Astrocyte (in vitro differentiated cells and primary cell): ENCODE measurements at regions not wholly inside any gene's neighbourhood (a gene's known extent, or its start where the extent isn't known, plus 50 kb on each side); places are given as distances from the start of the nearest gene placed in this dataset.

Experiments used
- EZH2 ChIP-seq: IDR thresholded peaks from 2 replicates; pipeline ENCODE4 v1.6.1; 2012; ENCODE audit warnings: mild to moderate bottlenecking, low read length, inconsistent platforms; ENCODE audit not compliant: insufficient read depth
- TF ChIP-seq, protein P1 (sequence below): IDR thresholded peaks from 2 replicates; pipeline ENCODE4 v1.5.1; 2011; ENCODE audit warnings: low read depth, mild to moderate bottlenecking, inconsistent platforms, low read length, moderate library complexity; ENCODE audit not compliant: insufficient read depth

DNA sequence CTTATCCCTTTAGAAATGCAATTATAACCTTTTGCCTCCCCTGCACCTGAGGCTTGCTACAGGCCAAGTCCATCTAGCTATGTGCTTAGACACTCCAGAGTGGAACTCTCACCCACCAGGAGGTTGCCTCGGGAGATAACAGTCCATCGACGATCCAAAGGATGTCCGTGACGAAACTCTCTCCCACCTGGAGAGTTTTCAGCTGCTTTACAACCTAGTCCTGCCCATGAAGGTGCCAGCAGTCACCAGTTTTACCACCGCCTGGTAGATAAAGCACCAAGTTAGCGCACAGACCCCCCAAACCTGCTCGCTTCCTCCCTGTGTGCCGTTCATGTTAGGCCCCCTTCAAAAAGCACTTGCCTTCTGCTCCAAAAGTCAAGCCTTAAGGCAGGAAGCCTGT, 53.1 kb upstream of the SHISAL1 start:
- TF ChIP-seq, protein P1, sequence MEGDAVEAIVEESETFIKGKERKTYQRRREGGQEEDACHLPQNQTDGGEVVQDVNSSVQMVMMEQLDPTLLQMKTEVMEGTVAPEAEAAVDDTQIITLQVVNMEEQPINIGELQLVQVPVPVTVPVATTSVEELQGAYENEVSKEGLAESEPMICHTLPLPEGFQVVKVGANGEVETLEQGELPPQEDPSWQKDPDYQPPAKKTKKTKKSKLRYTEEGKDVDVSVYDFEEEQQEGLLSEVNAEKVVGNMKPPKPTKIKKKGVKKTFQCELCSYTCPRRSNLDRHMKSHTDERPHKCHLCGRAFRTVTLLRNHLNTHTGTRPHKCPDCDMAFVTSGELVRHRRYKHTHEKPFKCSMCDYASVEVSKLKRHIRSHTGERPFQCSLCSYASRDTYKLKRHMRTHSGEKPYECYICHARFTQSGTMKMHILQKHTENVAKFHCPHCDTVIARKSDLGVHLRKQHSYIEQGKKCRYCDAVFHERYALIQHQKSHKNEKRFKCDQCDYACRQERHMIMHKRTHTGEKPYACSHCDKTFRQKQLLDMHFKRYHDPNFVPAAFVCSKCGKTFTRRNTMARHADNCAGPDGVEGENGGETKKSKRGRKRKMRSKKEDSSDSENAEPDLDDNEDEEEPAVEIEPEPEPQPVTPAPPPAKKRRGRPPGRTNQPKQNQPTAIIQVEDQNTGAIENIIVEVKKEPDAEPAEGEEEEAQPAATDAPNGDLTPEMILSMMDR: no peak
- no peak for TF ChIP-seq EZH2
